ENCODE measurements at regions not wholly inside any gene's neighbourhood (a gene's known extent, or its start where the extent isn't known, plus 50 kb on each side); places are given as distances from the start of the nearest gene placed in this dataset.

DNA sequence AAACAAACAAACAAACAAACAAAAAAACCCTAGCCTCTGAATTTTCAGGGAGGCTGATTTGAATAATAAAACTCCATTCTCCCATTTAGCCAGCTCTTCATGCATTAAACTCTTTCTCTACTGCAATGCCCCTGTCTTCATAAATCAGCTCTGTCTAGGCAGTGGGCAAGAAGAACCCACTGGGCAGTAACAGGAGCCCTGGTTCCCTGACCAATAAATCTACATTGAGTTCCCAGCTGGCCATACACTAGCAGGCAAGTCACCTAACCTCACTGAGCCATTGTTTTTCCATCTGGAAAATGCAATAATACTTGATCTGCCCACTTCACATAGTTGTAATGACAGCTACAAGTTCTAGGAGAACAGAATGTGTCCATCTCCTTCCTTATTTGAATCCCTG, 57.6 kb upstream of the YPEL5 start:
- DNase-seq (ENCODE audit: low spot score), result no peak
- in situ Hi-C loops (cut with MboI; ENCODE audit: low sequenced_read_pairs, unreplicated experiment), result loop anchor here (10.0 kb wide), 1 partner anchor 164 kb away; the partner anchor contains the start of gene ALK
- TF ChIP-seq, protein P1, sequence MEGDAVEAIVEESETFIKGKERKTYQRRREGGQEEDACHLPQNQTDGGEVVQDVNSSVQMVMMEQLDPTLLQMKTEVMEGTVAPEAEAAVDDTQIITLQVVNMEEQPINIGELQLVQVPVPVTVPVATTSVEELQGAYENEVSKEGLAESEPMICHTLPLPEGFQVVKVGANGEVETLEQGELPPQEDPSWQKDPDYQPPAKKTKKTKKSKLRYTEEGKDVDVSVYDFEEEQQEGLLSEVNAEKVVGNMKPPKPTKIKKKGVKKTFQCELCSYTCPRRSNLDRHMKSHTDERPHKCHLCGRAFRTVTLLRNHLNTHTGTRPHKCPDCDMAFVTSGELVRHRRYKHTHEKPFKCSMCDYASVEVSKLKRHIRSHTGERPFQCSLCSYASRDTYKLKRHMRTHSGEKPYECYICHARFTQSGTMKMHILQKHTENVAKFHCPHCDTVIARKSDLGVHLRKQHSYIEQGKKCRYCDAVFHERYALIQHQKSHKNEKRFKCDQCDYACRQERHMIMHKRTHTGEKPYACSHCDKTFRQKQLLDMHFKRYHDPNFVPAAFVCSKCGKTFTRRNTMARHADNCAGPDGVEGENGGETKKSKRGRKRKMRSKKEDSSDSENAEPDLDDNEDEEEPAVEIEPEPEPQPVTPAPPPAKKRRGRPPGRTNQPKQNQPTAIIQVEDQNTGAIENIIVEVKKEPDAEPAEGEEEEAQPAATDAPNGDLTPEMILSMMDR (IDR thresholded peaks at IDR 0.05; ENCODE audit: borderline replicate concordance, control extremely low read depth, extremely low read depth, insufficient read depth, missing control alignments), result no peak

DNA sequence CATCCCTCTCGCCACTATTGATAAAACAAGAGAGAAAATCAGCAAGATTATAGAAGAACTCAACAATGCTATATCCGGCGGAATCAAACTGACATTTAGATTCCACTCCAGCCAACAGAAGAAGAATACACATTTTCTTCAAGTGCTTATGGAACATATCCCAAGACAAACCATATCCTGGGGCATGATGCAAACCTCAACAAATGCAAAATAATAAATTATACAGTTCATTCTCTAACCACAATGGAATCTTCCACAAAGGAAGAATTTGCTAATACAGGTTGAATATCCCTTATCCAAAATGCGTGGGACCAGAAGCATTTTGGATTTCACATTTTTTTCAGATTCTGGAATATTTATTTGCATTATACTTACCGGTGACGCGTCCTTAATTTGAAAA, 51.4 kb upstream of the YPEL5 start:
- in situ Hi-C loops (cut with MboI; ENCODE audit: low sequenced_read_pairs, unreplicated experiment), result no loop called here
- DNase-seq (ENCODE audit: low spot score), result no peak
- TF ChIP-seq, protein P1 (IDR thresholded peaks at IDR 0.05; ENCODE audit: borderline replicate concordance, control extremely low read depth, extremely low read depth, insufficient read depth, missing control alignments), result no peak

DNA sequence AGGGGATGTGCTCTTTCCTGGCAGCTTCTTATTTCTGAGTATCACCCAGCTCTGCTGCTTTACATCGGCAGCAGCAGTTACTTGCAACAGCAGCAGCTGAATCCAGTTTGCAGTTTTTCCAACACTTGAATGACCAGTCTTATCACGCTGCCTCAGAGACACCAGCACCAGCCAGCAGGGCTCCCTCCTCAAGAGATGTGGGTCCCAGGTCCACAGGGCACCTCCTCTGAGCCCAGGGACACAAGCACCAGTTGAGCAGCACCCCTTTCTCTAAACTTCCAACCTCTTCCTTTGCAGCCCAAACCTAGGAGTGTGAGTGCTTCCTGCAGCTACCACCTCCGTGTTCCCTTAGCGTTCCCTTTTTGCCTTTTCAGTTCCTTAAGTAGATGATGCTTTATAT, 50.4 kb upstream of the YPEL5 start:
- in situ Hi-C loops (cut with MboI; ENCODE audit: low sequenced_read_pairs, unreplicated experiment), result no loop called here
- no peak for DNase-seq (ENCODE audit: low spot score)
- TF ChIP-seq, protein P1 (IDR thresholded peaks at IDR 0.05; ENCODE audit: borderline replicate concordance, control extremely low read depth, extremely low read depth, insufficient read depth, missing control alignments), result no peak
